Left renal pelvis (tissue), 4 donors: ENCODE measurements at regions not wholly inside any gene's neighbourhood (a gene's known extent, or its start where the extent isn't known, plus 50 kb on each side); places are given as distances from the start of the nearest gene placed in this dataset.

ENCODE experiments used
- DNase-seq, 4 donors: peaks; one replicate each; pipeline ENCODE4 v3.0.0-alpha.2; 2013; ENCODE audit warnings: low read depth in 4 of 4, low spot score in 3 of 4

GRCh38 chr6:138004430-138005287, 102.6 kb downstream of the PERP start:
- no peak for DNase-seq

GRCh38 chr6:138005846-138006245, 101.4 kb downstream of the PERP start:
- no peak for DNase-seq

GRCh38 chr6:138007014-138007472, 100.2 kb downstream of the PERP start:
- DNase-seq = no peak

GRCh38 chr6:138008791-138009190, 98.4 kb downstream of the PERP start:
- no peak for DNase-seq

- no peak for DNase-seq
These were observed 95.8 kb downstream of the PERP start for GRCh38 chr6:138011413-138011812.

GRCh38 chr6:138012682-138013081, 94.5 kb downstream of the PERP start:
- DNase-seq = no peak

- DNase-seq = no peak
These were observed 93.3 kb downstream of the PERP start for GRCh38 chr6:138013959-138014358.

GRCh38 chr6:138017166-138017757, 90.0 kb downstream of the PERP start:
- no peak for DNase-seq

GRCh38 chr6:138018297-138018696, 88.9 kb downstream of the PERP start:
- DNase-seq = no peak

- no peak for DNase-seq
These were observed 81.7 kb downstream of the PERP start for GRCh38 chr6:138025528-138025978.

- DNase-seq = no peak
These were observed 80.9 kb downstream of the PERP start for GRCh38 chr6:138026342-138026741.

GRCh38 chr6:138028893-138029292, 78.3 kb downstream of the PERP start:
- no peak for DNase-seq

GRCh38 chr6:138030872-138031271, 76.3 kb downstream of the PERP start:
- no peak for DNase-seq

- DNase-seq = no peak
These were observed 75.8 kb downstream of the PERP start for GRCh38 chr6:138031417-138031816.

- no peak for DNase-seq
These were observed 75.4 kb downstream of the PERP start for GRCh38 chr6:138031850-138032249.

- DNase-seq = no peak
These were observed 74.6 kb downstream of the PERP start for GRCh38 chr6:138032571-138032970.

GRCh38 chr6:138034229-138034628, 73.0 kb downstream of the PERP start:
- no peak for DNase-seq

- DNase-seq = no peak
These were observed 72.1 kb downstream of the PERP start for GRCh38 chr6:138035070-138035469.

GRCh38 chr6:138036111-138036510, 71.1 kb downstream of the PERP start:
- no peak for DNase-seq

GRCh38 chr6:138037009-138037504, 70.2 kb downstream of the PERP start:
- DNase-seq = no peak

GRCh38 chr6:138038142-138038870, 68.9 kb downstream of the PERP start:
- DNase-seq = no peak
